GM19238 (cell line): ENCODE measurements at regions not wholly inside any gene's neighbourhood (a gene's known extent, or its start where the extent isn't known, plus 50 kb on each side); places are given as distances from the start of the nearest gene placed in this dataset.
A peak's percentile ranks its signal among the peaks of the same experiment; 100 is the strongest.
"Not testable (repeated sequence)": the region's sequence is repeated elsewhere in the genome, so short reads cannot be mapped to it uniquely, and the experiment has no call there.

Source experiments
- DNase-seq: peaks from one replicate; pipeline ENCODE4 v3.0.0; 2011; ENCODE audit warnings: low spot score; ENCODE audit not compliant: insufficient read length

- DNase-seq: no peak
These were observed 185.2 kb upstream of the CFAP20DC start for GRCh38 chr3:59234884-59235633.

- DNase-seq: not testable (repeated sequence)
These were observed 180.6 kb upstream of the CFAP20DC start for GRCh38 chr3:59230379-59230778.

- no peak for DNase-seq
These were observed 164.0 kb upstream of the CFAP20DC start for GRCh38 chr3:59213860-59214259.

- DNase-seq: peak; percentile 2
These were observed 162.4 kb upstream of the CFAP20DC start for GRCh38 chr3:59212128-59212779.

- DNase-seq: no peak
These were observed 160.4 kb upstream of the CFAP20DC start for GRCh38 chr3:59210260-59210659.

- no peak for DNase-seq
These were observed 142.6 kb upstream of the CFAP20DC start for GRCh38 chr3:59192473-59192872.

GRCh38 chr3:59191651-59192050, 141.8 kb upstream of the CFAP20DC start:
- DNase-seq: no peak

GRCh38 chr3:59189939-59190338, 140.1 kb upstream of the CFAP20DC start:
- DNase-seq: no peak

- DNase-seq: no peak
These were observed 139.7 kb upstream of the CFAP20DC start for GRCh38 chr3:59189526-59189925.

GRCh38 chr3:59186725-59187124, 136.9 kb upstream of the CFAP20DC start:
- no peak for DNase-seq

GRCh38 chr3:59185591-59186369, 136.0 kb upstream of the CFAP20DC start:
- no peak for DNase-seq

- DNase-seq: no peak
These were observed 130.2 kb upstream of the CFAP20DC start for GRCh38 chr3:59180006-59180405.

- DNase-seq: no peak
These were observed 128.9 kb upstream of the CFAP20DC start for GRCh38 chr3:59178698-59179097.

- DNase-seq: no peak
These were observed 121.7 kb upstream of the CFAP20DC start for GRCh38 chr3:59171491-59171890.

GRCh38 chr3:59170166-59170565, 120.3 kb upstream of the CFAP20DC start:
- DNase-seq: not testable (repeated sequence)

GRCh38 chr3:59167756-59168155, 117.9 kb upstream of the CFAP20DC start:
- DNase-seq: no peak

- DNase-seq: no peak
These were observed 114.1 kb upstream of the CFAP20DC start for GRCh38 chr3:59163953-59164352.

- DNase-seq: no peak
These were observed 111.2 kb upstream of the CFAP20DC start for GRCh38 chr3:59161048-59161447.

GRCh38 chr3:59160133-59160746, 110.4 kb upstream of the CFAP20DC start:
- DNase-seq: no peak

GRCh38 chr3:59153648-59154047, 103.8 kb upstream of the CFAP20DC start:
- DNase-seq: no peak

- no peak for DNase-seq
These were observed 103.1 kb upstream of the CFAP20DC start for GRCh38 chr3:59152943-59153342.

GRCh38 chr3:59150039-59150438, 100.2 kb upstream of the CFAP20DC start:
- DNase-seq: no peak
